GM12878 (cell line): ENCODE measurements at regions not wholly inside any gene's neighbourhood (a gene's known extent, or its start where the extent isn't known, plus 50 kb on each side); places are given as distances from the start of the nearest gene placed in this dataset.
A peak's percentile ranks its signal among the peaks of the same experiment; 100 is the strongest.

Source experiments
- BACH1 ChIP-seq: fragments of 450-650 bp; IDR thresholded peaks from 2 replicates; pipeline ENCODE4 v1.6.1; 2017; ENCODE audit warnings: mild to moderate bottlenecking, borderline replicate concordance
- BCL11A ChIP-seq: IDR thresholded peaks from 2 replicates; pipeline ENCODE4 v1.6.1; 2011; ENCODE audit warnings: low read depth, low read length
- CHD1 ChIP-seq: IDR thresholded peaks from 2 replicates; pipeline ENCODE4 v1.6.1; 2012; ENCODE audit warnings: low read depth, low read length, improper control_type of control experiment
- CHD4 ChIP-seq: fragments of 200-600 bp; sonication (generic); IDR thresholded peaks from 2 replicates; pipeline ENCODE4 v1.6.1; 2016; ENCODE audit warnings: mild to moderate bottlenecking
- CREM ChIP-seq: IDR thresholded peaks from 2 replicates; pipeline ENCODE4 v1.6.1; 2014; ENCODE audit warnings: antibody characterized with exemption, low read depth
- E4F1 ChIP-seq: fragments of 450-650 bp; IDR thresholded peaks from 2 replicates; pipeline ENCODE4 v1.6.1; 2018; ENCODE audit warnings: borderline replicate concordance, mild to moderate bottlenecking; ENCODE audit not compliant: partially characterized antibody
- EP300 ChIP-seq, 2 experiments: fragments of 150-350 bp in 1 of 2; IDR thresholded peaks; 2 replicates each; pipeline ENCODE4 v1.6.1; 2011 to 2012; ENCODE audit warnings: low read depth in 2 of 2, low read length in 2 of 2, borderline replicate concordance in 1 of 2, improper control_type of control experiment in 1 of 2, inconsistent platforms in 1 of 2; ENCODE audit not compliant: control insufficient read depth in 1 of 2
- FOXK2 ChIP-seq: fragments of 450-650 bp; IDR thresholded peaks from 2 replicates; pipeline ENCODE4 v1.6.1; 2017; ENCODE audit warnings: mild to moderate bottlenecking, moderate library complexity
- FOXM1 ChIP-seq: IDR thresholded peaks from 2 replicates; pipeline ENCODE4 v1.6.1; 2012; ENCODE audit warnings: low read depth, mild to moderate bottlenecking, inconsistent platforms, low read length, moderate library complexity
- HSF1 ChIP-seq: fragments of 150-350 bp; IDR thresholded peaks from 2 replicates; pipeline ENCODE4 v1.6.1; 2014; ENCODE audit warnings: mild to moderate bottlenecking, low read depth, low read length
- JUNB ChIP-seq: IDR thresholded peaks from 2 replicates; pipeline ENCODE4 v1.6.1; 2016; ENCODE audit warnings: antibody characterized with exemption, mild to moderate bottlenecking
- NFXL1 ChIP-seq: fragments of 450-650 bp; IDR thresholded peaks from 2 replicates; pipeline ENCODE4 v1.6.1; 2017; ENCODE audit warnings: antibody characterized with exemption, mild to moderate bottlenecking, borderline replicate concordance
- NR2F1 ChIP-seq: fragments of 450-650 bp; conservative IDR thresholded peaks from 2 replicates; pipeline ENCODE4 v1.6.1; 2017; ENCODE audit warnings: mild to moderate bottlenecking
- SMC3 ChIP-seq: IDR thresholded peaks from 2 replicates; pipeline ENCODE4 v1.6.1; 2011; ENCODE audit warnings: low read length, improper control_type of control experiment, borderline replicate concordance
- SP1 ChIP-seq: IDR thresholded peaks from one replicate; pipeline ENCODE4 v1.6.1; 2011; ENCODE audit warnings: low read depth, low read length
- SREBF1 ChIP-seq: IDR thresholded peaks from 2 replicates; pipeline ENCODE4 v1.6.1; 2012; ENCODE audit warnings: mild to moderate bottlenecking, low read length
- SREBF2 ChIP-seq: IDR thresholded peaks from 2 replicates; pipeline ENCODE4 v1.6.1; 2012; ENCODE audit warnings: mild to moderate bottlenecking, low read length
- ZBED1 ChIP-seq: IDR thresholded peaks from 2 replicates; pipeline ENCODE4 v1.6.1; 2016; ENCODE audit warnings: borderline replicate concordance
- ZBTB11 ChIP-seq: fragments of 450-650 bp; formaldehyde crosslinking; IDR thresholded peaks from 2 replicates; pipeline ENCODE4 v1.5.0; 2022; ENCODE audit warnings: mild to moderate bottlenecking, missing genetic modification characterization
- ZNF687 ChIP-seq: fragments of 450-650 bp; IDR thresholded peaks from 2 replicates; pipeline ENCODE4 v1.6.1; 2017; ENCODE audit warnings: mild to moderate bottlenecking, moderate library complexity

GRCh38 chr6:140774080-140774505 is 1358.6 kb upstream of the GJE1 start (continued):
- TF ChIP-seq ZNF687 (no peak), SP1 (no peak), HSF1 (no peak), EP300 (IDR thresholded peaks at IDR 0.05; ENCODE audit: borderline replicate concordance in 1 of 2, control insufficient read depth in 1 of 2, low read depth in 2 of 2, low read length in 2 of 2) (peak; percentile 72 to 75; a peak in 3 of 4 replicates), CREM (peak; percentile 64; the same call in 1 of the 2 replicates), ZBTB11 (CRISPR knock-in tag) (no peak), CHD1 (no peak), JUNB (peak; percentile 95), ZBED1 (peak; percentile 60; the same call in 1 of the 2 replicates), BACH1 (no peak; the same call in 1 of the 2 replicates), E4F1 (no peak), BCL11A (peak; percentile 79), SREBF1 (no peak), FOXK2 (no peak), FOXM1 (peak; percentile 77; the same call in 1 of the 2 replicates), SREBF2 (no peak), SMC3 (no peak), CHD4 (no peak), NFXL1 (no peak), NR2F1 (peak; percentile 62; the same call in 1 of the 2 replicates)
